ENCODE measurements at regions not wholly inside any gene's neighbourhood (a gene's known extent, or its start where the extent isn't known, plus 50 kb on each side); places are given as distances from the start of the nearest gene placed in this dataset.

GRCh38 chr6:119559586-119559985 is 210.0 kb upstream of the MAN1A1 start:
- no peak for FAIRE-seq
- H3K27me3 ChIP-seq (ENCODE audit: control insufficient read depth, insufficient read depth, low read length) = no peaks in the 10 kb centered on the region
- H3K9ac ChIP-seq (ENCODE audit: low read length in 3 of 3) = no peak overlapping the region
- no peak for DNase-seq
- no peaks in the 10 kb centered on the region for H3K4me1 ChIP-seq (ENCODE audit: control insufficient read depth in 2 of 3, insufficient read depth in 2 of 3, low read depth in 1 of 3, low read length in 3 of 3)
- no peak overlapping the region for H3K27ac ChIP-seq (ENCODE audit: low read depth in 2 of 2, low read length in 2 of 2)
- H3K4me3 ChIP-seq (ENCODE audit: low read length in 3 of 3) = no peak overlapping the region
- intact Hi-C loops (cut with DNase I) = no loop called here
- no peaks in the 10 kb centered on the region for H3K9me3 ChIP-seq (ENCODE audit: control insufficient read depth in 2 of 3, insufficient read depth in 1 of 3, low read length in 3 of 3)
- no peak for TF ChIP-seq CTCF (IDR thresholded peaks at IDR 0.05; ENCODE audit: borderline replicate concordance, extremely low read depth, insufficient read depth)
- no peaks in the 10 kb centered on the region for H3K36me3 ChIP-seq (ENCODE audit: control insufficient read depth in 2 of 3, insufficient read depth in 3 of 3, low read length in 3 of 3)

GRCh38 chr6:119557239-119557638 is 207.7 kb upstream of the MAN1A1 start:
- no peaks in the 10 kb centered on the region for H3K4me1 ChIP-seq (ENCODE audit: control insufficient read depth in 2 of 3, insufficient read depth in 2 of 3, low read depth in 1 of 3, low read length in 3 of 3)
- intact Hi-C loops (cut with DNase I) = no loop called here
- no peaks in the 10 kb centered on the region for H3K27me3 ChIP-seq (ENCODE audit: control insufficient read depth, insufficient read depth, low read length)
- H3K4me3 ChIP-seq (ENCODE audit: low read length in 3 of 3) = no peak overlapping the region
- no peaks in the 10 kb centered on the region for H3K36me3 ChIP-seq (ENCODE audit: control insufficient read depth in 2 of 3, insufficient read depth in 3 of 3, low read length in 3 of 3)
- DNase-seq = no peak
- TF ChIP-seq CTCF (IDR thresholded peaks at IDR 0.05; ENCODE audit: borderline replicate concordance, extremely low read depth, insufficient read depth) = no peak
- H3K9me3 ChIP-seq (ENCODE audit: control insufficient read depth in 2 of 3, insufficient read depth in 1 of 3, low read length in 3 of 3) = no peaks in the 10 kb centered on the region
- H3K27ac ChIP-seq (ENCODE audit: low read depth in 2 of 2, low read length in 2 of 2) = no peak overlapping the region
- no peak overlapping the region for H3K9ac ChIP-seq (ENCODE audit: low read length in 3 of 3)
- FAIRE-seq = no peak

- intact Hi-C loops (cut with DNase I) = no loop called here
These were observed 202.5 kb upstream of the MAN1A1 start for GRCh38 chr6:119552021-119552420.

More at GRCh38 chr6:119552021-119552420, 202.5 kb upstream of the MAN1A1 start:
- H3K4me1 ChIP-seq (ENCODE audit: control insufficient read depth in 2 of 3, insufficient read depth in 2 of 3, low read depth in 1 of 3, low read length in 3 of 3) = no peaks in the 10 kb centered on the region
- DNase-seq (no peak), FAIRE-seq (no peak)
- H3K9me3 ChIP-seq (ENCODE audit: control insufficient read depth in 2 of 3, insufficient read depth in 1 of 3, low read length in 3 of 3) = no peaks in the 10 kb centered on the region
- no peak overlapping the region for H3K4me3 ChIP-seq (ENCODE audit: low read length in 3 of 3)
- H3K36me3 ChIP-seq (ENCODE audit: control insufficient read depth in 2 of 3, insufficient read depth in 3 of 3, low read length in 3 of 3) = no peaks in the 10 kb centered on the region
- H3K27me3 ChIP-seq (ENCODE audit: control insufficient read depth, insufficient read depth, low read length) = no peaks in the 10 kb centered on the region
- no peak overlapping the region for H3K9ac ChIP-seq (ENCODE audit: low read length in 3 of 3)
- no peak for TF ChIP-seq CTCF (IDR thresholded peaks at IDR 0.05; ENCODE audit: borderline replicate concordance, extremely low read depth, insufficient read depth)
- H3K27ac ChIP-seq (ENCODE audit: low read depth in 2 of 2, low read length in 2 of 2) = no peak overlapping the region

All from kidney (tissue), 13 donors.